Ovary (tissue), 7 donors: ENCODE measurements at regions not wholly inside any gene's neighbourhood (a gene's known extent, or its start where the extent isn't known, plus 50 kb on each side); places are given as distances from the start of the nearest gene placed in this dataset.

Experiments
- DNase-seq, 5 donors: peaks; one replicate each; pipeline ENCODE4 v3.0.0-alpha.2; 2019 to 2020
- H3K27ac ChIP-seq, 2 donors: fragments of 200-600 bp; one replicate each; pipeline versions ENCODE4 v1.5.1 to v1.8.0; 2019 to 2022
- H3K27me3 ChIP-seq: fragments of 200-600 bp; one replicate; pipeline ENCODE4 v1.8.0; 2022
- H3K36me3 ChIP-seq: fragments of 200-600 bp; sonication (generic); one replicate; pipeline ENCODE4 v1.5.1; 2019
- H3K4me1 ChIP-seq: one replicate; pipeline ENCODE4 v1.8.1; 2013; ENCODE audit warnings: mild to moderate bottlenecking, moderate library complexity; ENCODE audit not compliant: insufficient read depth
- H3K4me3 ChIP-seq: fragments of 200-600 bp; sonication (generic); one replicate; pipeline ENCODE4 v1.5.1; 2017
- H3K9me3 ChIP-seq, 2 donors: fragments of 200-600 bp in 1 of 2; sonication (generic) in 1 of 2; one replicate each; pipeline versions ENCODE4 v1.5.1 to v1.8.1; 2013 to 2019; ENCODE audit warnings: mild to moderate bottlenecking in 1 of 2, moderate library complexity in 1 of 2
- EP300 ChIP-seq: sonication (generic); formaldehyde crosslinking; IDR thresholded peaks from one replicate; pipeline ENCODE4 v1.6.1; 2017; ENCODE audit warnings: antibody characterized with exemption
- POLR2A ChIP-seq: fragments of 450-650 bp; IDR thresholded peaks from one replicate; pipeline ENCODE4 v1.6.1; 2017; ENCODE audit warnings: antibody characterized with exemption, mild to moderate bottlenecking, moderate library complexity
- WGBS, 3 donors: extraction: QIAGEN DNeasy Blood & Tissue Kit in 1 of 3; methylation state at CpG; one replicate each; pipeline versions ENCODE4 v1.1.5 to v1.1.7; 2013 to 2017; 5-methylcytosine and 5-hydroxymethylcytosine counted together
- intact Hi-C, 4 donors: fragments of 100-400 bp; cut with DNase I; formaldehyde crosslinking; loops; one replicate each; pipeline versions ENCODE4 v1.11.0 to v1.15.1; 2022 to 2023
- TF ChIP-seq, protein P1 (sequence below), 3 donors: fragments of 450-650 bp in 2 of 3; fragments of 200-600 bp in 1 of 3; IDR thresholded peaks; one replicate each; pipeline versions ENCODE4 v1.5.1 to v1.8.0; 2016 to 2022; ENCODE audit warnings: antibody characterized with exemption in 3 of 3, mild to moderate bottlenecking in 1 of 3
- donor health status: DM: no; HTN: no; CAD: no; lungs with moderate emphysema.
- donor health status: DM: no; HTN: no; CAD: no.
- donor health status: Bipolar disorder and iron deficiency.
- donor health status: DM: no; HTN: no; CAD: no.
- donor health status: DM: yes; HTN: yes; CAD: no.

DNA sequence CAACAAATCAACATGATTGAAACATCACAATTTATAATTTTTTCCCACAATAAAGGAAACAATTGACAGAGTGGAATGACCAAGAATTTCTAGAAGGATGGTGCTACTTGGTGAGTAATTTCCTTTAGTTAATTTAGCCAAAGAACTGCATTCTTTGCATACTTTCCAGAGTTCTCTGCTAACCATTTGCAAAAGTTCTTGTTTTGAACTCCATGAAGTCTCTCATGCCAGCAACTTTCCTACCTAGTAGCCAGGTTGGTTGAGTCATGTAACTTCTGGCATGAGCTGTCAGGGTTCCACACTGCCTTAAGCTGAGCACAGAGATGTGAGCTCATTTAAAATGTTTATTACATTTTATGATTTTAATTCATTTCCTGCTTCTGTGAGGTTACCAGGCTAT is 539.6 kb downstream of the PID1 start:
- no peaks in the 10 kb centered on the region for H3K36me3 ChIP-seq
- peak in 1 of 5 donors; percentile 20 for DNase-seq
- TF ChIP-seq EP300: no peak
- no peak for TF ChIP-seq POLR2A
- TF ChIP-seq, protein P1, sequence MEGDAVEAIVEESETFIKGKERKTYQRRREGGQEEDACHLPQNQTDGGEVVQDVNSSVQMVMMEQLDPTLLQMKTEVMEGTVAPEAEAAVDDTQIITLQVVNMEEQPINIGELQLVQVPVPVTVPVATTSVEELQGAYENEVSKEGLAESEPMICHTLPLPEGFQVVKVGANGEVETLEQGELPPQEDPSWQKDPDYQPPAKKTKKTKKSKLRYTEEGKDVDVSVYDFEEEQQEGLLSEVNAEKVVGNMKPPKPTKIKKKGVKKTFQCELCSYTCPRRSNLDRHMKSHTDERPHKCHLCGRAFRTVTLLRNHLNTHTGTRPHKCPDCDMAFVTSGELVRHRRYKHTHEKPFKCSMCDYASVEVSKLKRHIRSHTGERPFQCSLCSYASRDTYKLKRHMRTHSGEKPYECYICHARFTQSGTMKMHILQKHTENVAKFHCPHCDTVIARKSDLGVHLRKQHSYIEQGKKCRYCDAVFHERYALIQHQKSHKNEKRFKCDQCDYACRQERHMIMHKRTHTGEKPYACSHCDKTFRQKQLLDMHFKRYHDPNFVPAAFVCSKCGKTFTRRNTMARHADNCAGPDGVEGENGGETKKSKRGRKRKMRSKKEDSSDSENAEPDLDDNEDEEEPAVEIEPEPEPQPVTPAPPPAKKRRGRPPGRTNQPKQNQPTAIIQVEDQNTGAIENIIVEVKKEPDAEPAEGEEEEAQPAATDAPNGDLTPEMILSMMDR (IDR thresholded peaks at IDR 0.05): no peak
- no peak overlapping the region for H3K4me3 ChIP-seq
- H3K27ac ChIP-seq: no peak overlapping the region
- no peaks in the 10 kb centered on the region for H3K27me3 ChIP-seq
- no peaks in the 10 kb centered on the region for H3K9me3 ChIP-seq
- no peaks in the 10 kb centered on the region for H3K4me1 ChIP-seq
- intact Hi-C loops: no loop called here

DNA sequence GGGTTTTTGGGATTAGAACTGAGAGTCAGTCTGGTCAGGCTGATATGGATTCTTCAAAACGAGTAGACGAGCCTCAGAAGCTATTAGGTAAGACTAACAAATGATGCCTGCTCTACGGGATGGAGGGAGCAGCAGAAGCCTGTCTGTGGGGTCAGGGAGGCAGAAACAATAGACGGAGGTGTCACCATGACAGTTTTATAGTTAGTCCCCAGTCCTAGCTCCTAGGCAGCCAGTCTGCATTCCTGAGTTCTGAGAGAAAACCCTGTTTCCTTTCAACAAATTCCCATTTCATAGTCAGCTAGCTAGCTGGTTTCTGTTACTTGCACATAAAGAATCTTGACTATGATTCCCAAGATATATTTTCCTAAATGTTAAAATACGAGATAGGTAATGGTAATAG is 542.1 kb downstream of the PID1 start:
- H3K9me3 ChIP-seq: no peaks in the 10 kb centered on the region
- DNase-seq: no peak
- 47 to 57% (median 49%) methylated on average over 5 of the region's 5 CpGs for WGBS, 3 donors
- no peaks in the 10 kb centered on the region for H3K36me3 ChIP-seq
- no peaks in the 10 kb centered on the region for H3K4me1 ChIP-seq
- no peak overlapping the region for H3K27ac ChIP-seq
- TF ChIP-seq POLR2A: no peak
- no peak for TF ChIP-seq EP300
- TF ChIP-seq, protein P1 (IDR thresholded peaks at IDR 0.05): no peak
- H3K4me3 ChIP-seq: no peak overlapping the region
- intact Hi-C loops: no loop called here
- H3K27me3 ChIP-seq: no peaks in the 10 kb centered on the region

DNA sequence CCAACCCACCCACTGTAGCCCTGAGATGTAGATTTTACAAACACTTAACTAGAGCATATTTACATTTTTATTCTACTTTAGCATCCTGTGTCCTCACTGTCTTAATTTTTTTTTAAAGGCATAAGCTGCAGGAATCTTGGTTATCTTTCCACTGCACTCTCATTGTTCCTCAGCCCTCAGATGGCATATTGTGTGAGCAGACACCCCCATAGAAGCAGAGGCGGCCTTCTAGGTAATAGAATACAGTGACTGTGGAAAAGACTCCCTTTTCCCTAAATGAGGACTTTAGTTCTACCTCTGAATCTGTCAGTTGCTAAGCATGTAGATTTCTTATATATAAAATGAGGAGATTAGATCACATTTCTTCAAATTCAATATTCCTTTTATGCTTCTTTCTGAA is 543.5 kb upstream of the SPHKAP start:
- no peak overlapping the region for H3K4me3 ChIP-seq
- H3K4me1 ChIP-seq: no peaks in the 10 kb centered on the region
- no peak for DNase-seq
- no peaks in the 10 kb centered on the region for H3K9me3 ChIP-seq
- H3K36me3 ChIP-seq: no peaks in the 10 kb centered on the region
- intact Hi-C loops: no loop called here
- TF ChIP-seq, protein P1 (IDR thresholded peaks at IDR 0.05): no peak
- TF ChIP-seq POLR2A: no peak
- no peak for TF ChIP-seq EP300
- 85 to 92% (median 87%) methylated on average over 1 of the region's 1 CpG for WGBS, 3 donors
- H3K27me3 ChIP-seq: no peaks in the 10 kb centered on the region
- H3K27ac ChIP-seq: no peak overlapping the region

DNA sequence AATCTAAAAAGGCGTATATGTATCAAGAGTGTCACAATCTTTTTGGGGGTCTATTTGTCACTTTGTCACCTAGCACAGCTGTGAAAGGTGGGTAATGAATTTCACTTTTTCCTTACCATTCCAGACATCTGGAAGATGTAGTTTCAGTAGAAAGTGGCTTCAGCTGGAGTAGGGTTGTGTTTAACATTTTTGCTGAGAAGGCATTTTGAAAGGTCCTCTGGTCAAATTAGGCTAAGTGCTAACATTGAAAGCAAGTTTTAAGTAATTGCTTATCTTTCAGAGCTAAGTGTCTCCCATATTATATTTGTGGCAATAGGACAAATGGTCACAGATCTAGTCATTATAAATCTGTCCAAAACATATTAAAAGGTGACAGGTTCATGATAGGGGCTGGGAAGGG is 542.1 kb upstream of the SPHKAP start:
- DNase-seq: no peak
- Histone ChIP-seq H3K36me3 (no peaks in the 10 kb centered on the region), H3K27ac (no peak overlapping the region), H3K4me3 (no peak overlapping the region), H3K4me1 (no peaks in the 10 kb centered on the region), H3K27me3 (no peaks in the 10 kb centered on the region), H3K9me3 (no peaks in the 10 kb centered on the region)
- 89 to 96% (median 96%) methylated on average over 1 of the region's 1 CpG for WGBS, 3 donors
- TF ChIP-seq POLR2A (no peak), EP300 (no peak)
- TF ChIP-seq, protein P1 (IDR thresholded peaks at IDR 0.05): no peak
- intact Hi-C loops: no loop called here

DNA sequence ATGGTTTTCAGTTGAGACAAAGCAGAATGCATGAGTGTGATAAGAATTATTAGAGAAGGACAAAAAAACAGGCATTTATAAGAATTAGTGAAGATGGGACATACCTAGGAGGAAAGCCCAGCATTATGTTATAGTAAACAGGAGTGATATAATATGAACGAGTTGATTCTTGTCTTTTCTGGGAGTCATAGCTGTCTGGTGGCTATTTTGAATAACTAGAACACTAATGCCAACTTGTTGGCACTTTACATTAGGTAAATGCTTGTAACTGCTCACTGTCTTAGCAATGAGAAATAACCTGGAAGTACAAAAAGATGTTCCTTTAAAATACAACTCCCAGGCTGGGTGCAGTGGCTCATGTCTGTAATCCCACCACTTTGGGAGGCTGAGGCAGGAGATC is 540.8 kb upstream of the SPHKAP start:
- H3K27ac ChIP-seq: no peak overlapping the region
- intact Hi-C loops: no loop called here
- no peak for DNase-seq
- H3K4me1 ChIP-seq: no peaks in the 10 kb centered on the region
- TF ChIP-seq POLR2A (no peak), EP300 (no peak)
- TF ChIP-seq, protein P1 (IDR thresholded peaks at IDR 0.05): no peak
- H3K9me3 ChIP-seq: no peaks in the 10 kb centered on the region
- H3K4me3 ChIP-seq: no peak overlapping the region
- H3K36me3 ChIP-seq: no peaks in the 10 kb centered on the region
- H3K27me3 ChIP-seq: no peaks in the 10 kb centered on the region
- 36 to 49% (median 38%) methylated on average over 1 of the region's 1 CpG for WGBS, 3 donors
